DMS53 treated with DMSO at 0.1 percent for 48 hours (cell line): ENCODE measurements at regions not wholly inside any gene's neighbourhood (a gene's known extent, or its start where the extent isn't known, plus 50 kb on each side); places are given as distances from the start of the nearest gene placed in this dataset.

Source experiments
- DNase-seq: peaks from one replicate; lab custom pipeline; 2025; ENCODE audit not compliant: unreplicated experiment; lab: John Stamatoyannopoulos, UW

DNA sequence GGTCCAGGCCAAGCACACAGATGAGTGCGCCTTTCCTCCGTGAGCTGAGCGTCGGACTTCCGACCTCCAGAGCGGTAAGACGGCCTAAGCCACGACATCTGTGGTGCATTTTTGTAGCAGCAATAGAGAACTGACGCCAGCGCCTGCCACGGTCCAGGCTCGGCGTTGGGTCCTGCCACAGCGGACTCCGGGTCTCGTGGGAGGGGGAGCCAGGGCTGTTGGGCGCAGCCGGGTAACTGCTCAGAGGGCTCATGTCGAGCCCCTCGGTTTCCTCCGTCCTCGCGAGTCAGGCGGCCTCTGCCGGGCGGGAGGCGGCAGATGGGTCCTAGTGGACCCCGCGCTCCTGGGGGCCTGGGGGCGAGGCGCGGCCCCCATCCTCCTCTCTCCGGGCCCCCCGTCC, 216.1 kb downstream of the QKI start:
- no peak for DNase-seq

DNA sequence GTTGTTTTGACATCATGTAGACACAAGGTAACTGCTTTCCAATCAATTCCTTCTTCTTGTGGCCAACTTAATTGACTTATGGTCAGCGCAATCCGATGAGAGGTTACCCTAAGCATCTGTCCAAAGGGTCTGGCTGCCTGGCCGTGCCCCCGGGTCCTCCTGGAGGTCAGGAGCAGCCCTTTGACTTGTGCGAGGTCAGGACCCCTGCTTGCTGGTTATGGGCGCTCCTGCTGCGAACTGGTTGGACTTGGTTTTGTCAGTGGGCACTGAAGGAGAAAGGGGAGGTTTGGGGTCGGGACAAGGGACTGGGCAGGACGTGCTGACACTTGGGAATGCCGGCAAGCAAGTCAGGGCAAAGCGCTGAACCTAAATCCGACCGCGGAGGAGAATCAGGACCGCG, 215.6 kb downstream of the QKI start:
- no peak for DNase-seq
